ENCODE measurements at regions not wholly inside any gene's neighbourhood (a gene's known extent, or its start where the extent isn't known, plus 50 kb on each side); places are given as distances from the start of the nearest gene placed in this dataset.

GRCh38 chr3:106247902-106248684 is 379.3 kb upstream of the CBLB start:
- TF ChIP-seq ZFP30 (CRISPR knock-in tag; IDR thresholded peaks at IDR 0.05) (no peak), RARB (CRISPR knock-in tag; IDR thresholded peaks at IDR 0.05) (no peak), ARNTL (CRISPR knock-in tag; IDR thresholded peaks at IDR 0.05; ENCODE audit: borderline replicate concordance, low read depth) (no peak), ZNF70 (CRISPR knock-in tag; IDR thresholded peaks at IDR 0.05) (no peak), POU6F1 (CRISPR knock-in tag; IDR thresholded peaks at IDR 0.05; ENCODE audit: borderline replicate concordance, low read depth) (no peak), OSR1 (CRISPR knock-in tag; IDR thresholded peaks at IDR 0.05) (no peak), TCF4 (CRISPR knock-in tag; IDR thresholded peaks at IDR 0.05; ENCODE audit: borderline replicate concordance) (no peak), ISL1 (CRISPR knock-in tag; IDR thresholded peaks at IDR 0.05) (no peak), ZFP3 (CRISPR knock-in tag; IDR thresholded peaks at IDR 0.05) (no peak), TOX (CRISPR knock-in tag; IDR thresholded peaks at IDR 0.05; ENCODE audit: borderline replicate concordance) (no peak), SNAI2 (CRISPR knock-in tag; IDR thresholded peaks at IDR 0.05) (no peak), CSDC2 (CRISPR knock-in tag; IDR thresholded peaks at IDR 0.05) (no peak), ESRRG (CRISPR knock-in tag; IDR thresholded peaks at IDR 0.05) (no peak), ZNF8 (CRISPR knock-in tag; IDR thresholded peaks at IDR 0.05) (no peak), PATZ1 (CRISPR knock-in tag; IDR thresholded peaks at IDR 0.05; ENCODE audit: borderline replicate concordance) (no peak), ZC3H10 (CRISPR knock-in tag; IDR thresholded peaks at IDR 0.05) (no peak), GLIS3 (CRISPR knock-in tag; IDR thresholded peaks at IDR 0.05) (no peak)
- TF ChIP-seq, protein P1, sequence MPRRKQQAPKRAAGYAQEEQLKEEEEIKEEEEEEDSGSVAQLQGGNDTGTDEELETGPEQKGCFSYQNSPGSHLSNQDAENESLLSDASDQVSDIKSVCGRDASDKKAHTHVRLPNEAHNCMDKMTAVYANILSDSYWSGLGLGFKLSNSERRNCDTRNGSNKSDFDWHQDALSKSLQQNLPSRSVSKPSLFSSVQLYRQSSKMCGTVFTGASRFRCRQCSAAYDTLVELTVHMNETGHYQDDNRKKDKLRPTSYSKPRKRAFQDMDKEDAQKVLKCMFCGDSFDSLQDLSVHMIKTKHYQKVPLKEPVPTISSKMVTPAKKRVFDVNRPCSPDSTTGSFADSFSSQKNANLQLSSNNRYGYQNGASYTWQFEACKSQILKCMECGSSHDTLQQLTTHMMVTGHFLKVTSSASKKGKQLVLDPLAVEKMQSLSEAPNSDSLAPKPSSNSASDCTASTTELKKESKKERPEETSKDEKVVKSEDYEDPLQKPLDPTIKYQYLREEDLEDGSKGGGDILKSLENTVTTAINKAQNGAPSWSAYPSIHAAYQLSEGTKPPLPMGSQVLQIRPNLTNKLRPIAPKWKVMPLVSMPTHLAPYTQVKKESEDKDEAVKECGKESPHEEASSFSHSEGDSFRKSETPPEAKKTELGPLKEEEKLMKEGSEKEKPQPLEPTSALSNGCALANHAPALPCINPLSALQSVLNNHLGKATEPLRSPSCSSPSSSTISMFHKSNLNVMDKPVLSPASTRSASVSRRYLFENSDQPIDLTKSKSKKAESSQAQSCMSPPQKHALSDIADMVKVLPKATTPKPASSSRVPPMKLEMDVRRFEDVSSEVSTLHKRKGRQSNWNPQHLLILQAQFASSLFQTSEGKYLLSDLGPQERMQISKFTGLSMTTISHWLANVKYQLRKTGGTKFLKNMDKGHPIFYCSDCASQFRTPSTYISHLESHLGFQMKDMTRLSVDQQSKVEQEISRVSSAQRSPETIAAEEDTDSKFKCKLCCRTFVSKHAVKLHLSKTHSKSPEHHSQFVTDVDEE (CRISPR knock-in tag; IDR thresholded peaks at IDR 0.05): no peak
- TF ChIP-seq, protein P2, sequence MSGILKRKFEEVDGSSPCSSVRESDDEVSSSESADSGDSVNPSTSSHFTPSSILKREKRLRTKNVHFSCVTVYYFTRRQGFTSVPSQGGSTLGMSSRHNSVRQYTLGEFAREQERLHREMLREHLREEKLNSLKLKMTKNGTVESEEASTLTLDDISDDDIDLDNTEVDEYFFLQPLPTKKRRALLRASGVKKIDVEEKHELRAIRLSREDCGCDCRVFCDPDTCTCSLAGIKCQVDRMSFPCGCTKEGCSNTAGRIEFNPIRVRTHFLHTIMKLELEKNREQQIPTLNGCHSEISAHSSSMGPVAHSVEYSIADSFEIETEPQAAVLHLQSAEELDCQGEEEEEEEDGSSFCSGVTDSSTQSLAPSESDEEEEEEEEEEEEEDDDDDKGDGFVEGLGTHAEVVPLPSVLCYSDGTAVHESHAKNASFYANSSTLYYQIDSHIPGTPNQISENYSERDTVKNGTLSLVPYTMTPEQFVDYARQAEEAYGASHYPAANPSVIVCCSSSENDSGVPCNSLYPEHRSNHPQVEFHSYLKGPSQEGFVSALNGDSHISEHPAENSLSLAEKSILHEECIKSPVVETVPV (CRISPR knock-in tag; IDR thresholded peaks at IDR 0.05): no peak
- TF ChIP-seq, protein P3, sequence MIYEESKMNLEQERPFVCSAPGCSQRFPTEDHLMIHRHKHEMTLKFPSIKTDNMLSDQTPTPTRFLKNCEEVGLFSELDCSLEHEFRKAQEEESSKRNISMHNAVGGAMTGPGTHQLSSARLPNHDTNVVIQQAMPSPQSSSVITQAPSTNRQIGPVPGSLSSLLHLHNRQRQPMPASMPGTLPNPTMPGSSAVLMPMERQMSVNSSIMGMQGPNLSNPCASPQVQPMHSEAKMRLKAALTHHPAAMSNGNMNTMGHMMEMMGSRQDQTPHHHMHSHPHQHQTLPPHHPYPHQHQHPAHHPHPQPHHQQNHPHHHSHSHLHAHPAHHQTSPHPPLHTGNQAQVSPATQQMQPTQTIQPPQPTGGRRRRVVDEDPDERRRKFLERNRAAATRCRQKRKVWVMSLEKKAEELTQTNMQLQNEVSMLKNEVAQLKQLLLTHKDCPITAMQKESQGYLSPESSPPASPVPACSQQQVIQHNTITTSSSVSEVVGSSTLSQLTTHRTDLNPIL (CRISPR knock-in tag; IDR thresholded peaks at IDR 0.05; ENCODE audit: low read depth): no peak
- no peak for ATAC-seq

GRCh38 chr3:106249159-106249558 is 380.3 kb upstream of the CBLB start:
- no peak for ATAC-seq
- no peak for TF ChIP-seq ZFP30 (CRISPR knock-in tag; IDR thresholded peaks at IDR 0.05)
- TF ChIP-seq ISL1 (CRISPR knock-in tag; IDR thresholded peaks at IDR 0.05): no peak
- TF ChIP-seq, protein P1 (CRISPR knock-in tag; IDR thresholded peaks at IDR 0.05): no peak
- TF ChIP-seq ARNTL (CRISPR knock-in tag; IDR thresholded peaks at IDR 0.05; ENCODE audit: borderline replicate concordance, low read depth): no peak

Data from SK-N-SH treated with all-trans-retinoic acid at 6 μM for 48 hours (cell line).